Heart left ventricle (tissue), 13 donors: ENCODE measurements at regions not wholly inside any gene's neighbourhood (a gene's known extent, or its start where the extent isn't known, plus 50 kb on each side); places are given as distances from the start of the nearest gene placed in this dataset.

Experiments used
- POLR2A ChIP-seq, 2 donors: fragments of 450-650 bp; IDR thresholded peaks; one replicate each; pipeline ENCODE4 v1.6.1; 2017; ENCODE audit warnings: antibody characterized with exemption in 2 of 2, mild to moderate bottlenecking in 2 of 2, moderate library complexity in 2 of 2
- TF ChIP-seq, protein P1 (sequence below), 12 donors: fragments of 200-600 bp; sonication (generic) in 4 of 12; IDR thresholded peaks; one replicate each; pipeline versions ENCODE4 v1.5.0 to v1.8.0; 2018 to 2022; ENCODE audit warnings: antibody characterized with exemption in 12 of 12, mild to moderate bottlenecking in 5 of 12
- donor health status: ischemic (EF 13 %, LVEDD 7.1; RV severe dilation, severe dysfunction).
- donor health status: DM: no; HTN: yes; CAD: no.
- donor health status: DM: no; HTN: no; CAD: no.
- donor health status: ischemic (EF 25% LVEDD 6.9; RV normal size, moderate dysfunction).
- donor health status: ischemic (EF 25% LVEDD 5.7; RV mildly dilated, moderate dysfunction).
- donor health status: ischemic (EF 35%, LVEDD 5.7; RV mildly dilated, moderate dysfunction).
- donor health status: nonischemic (EF 11% LVEDD 7.7; RV severe dilation, severe dysfunction).
- donor health status: DM: yes; HTN: yes; CAD: no.
- donor health status: PGD.
- donor health status: ischemic (EF 29% LVEDD 5.4; RV normal size, mild dysfunction).
- donor health status: nonischemic (EF 23%, LVEDD 6.1; RV moderate dilation, normal function).

DNA sequence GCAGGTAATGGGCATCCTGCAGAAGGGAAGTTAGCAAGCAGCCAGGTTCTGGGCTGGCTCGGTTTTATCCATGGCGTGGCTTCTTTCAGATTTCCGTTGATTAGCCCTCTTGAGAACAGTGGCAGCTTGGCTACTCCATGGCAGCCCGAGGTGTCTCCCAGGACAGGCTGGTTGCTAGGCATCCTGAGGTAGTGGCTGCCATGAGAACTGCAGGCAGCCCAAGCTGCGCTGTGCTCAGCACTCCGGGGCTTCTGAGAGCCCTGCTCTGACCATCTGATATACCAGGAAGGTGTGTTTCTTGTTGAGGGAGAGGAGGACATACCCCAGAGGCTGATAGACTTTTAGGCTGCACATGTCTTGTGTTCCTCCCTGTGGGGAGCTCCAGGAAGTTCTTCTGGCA lies 253.4 kb upstream of the CASK start:
- TF ChIP-seq, protein P1, sequence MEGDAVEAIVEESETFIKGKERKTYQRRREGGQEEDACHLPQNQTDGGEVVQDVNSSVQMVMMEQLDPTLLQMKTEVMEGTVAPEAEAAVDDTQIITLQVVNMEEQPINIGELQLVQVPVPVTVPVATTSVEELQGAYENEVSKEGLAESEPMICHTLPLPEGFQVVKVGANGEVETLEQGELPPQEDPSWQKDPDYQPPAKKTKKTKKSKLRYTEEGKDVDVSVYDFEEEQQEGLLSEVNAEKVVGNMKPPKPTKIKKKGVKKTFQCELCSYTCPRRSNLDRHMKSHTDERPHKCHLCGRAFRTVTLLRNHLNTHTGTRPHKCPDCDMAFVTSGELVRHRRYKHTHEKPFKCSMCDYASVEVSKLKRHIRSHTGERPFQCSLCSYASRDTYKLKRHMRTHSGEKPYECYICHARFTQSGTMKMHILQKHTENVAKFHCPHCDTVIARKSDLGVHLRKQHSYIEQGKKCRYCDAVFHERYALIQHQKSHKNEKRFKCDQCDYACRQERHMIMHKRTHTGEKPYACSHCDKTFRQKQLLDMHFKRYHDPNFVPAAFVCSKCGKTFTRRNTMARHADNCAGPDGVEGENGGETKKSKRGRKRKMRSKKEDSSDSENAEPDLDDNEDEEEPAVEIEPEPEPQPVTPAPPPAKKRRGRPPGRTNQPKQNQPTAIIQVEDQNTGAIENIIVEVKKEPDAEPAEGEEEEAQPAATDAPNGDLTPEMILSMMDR (IDR thresholded peaks at IDR 0.05): no peak
- no peak for TF ChIP-seq POLR2A (IDR thresholded peaks at IDR 0.05)
